ENCODE measurements at regions not wholly inside any gene's neighbourhood (a gene's known extent, or its start where the extent isn't known, plus 50 kb on each side); places are given as distances from the start of the nearest gene placed in this dataset.

- in situ Hi-C loops (cut with HindIII; ENCODE audit: low sequenced_read_pairs): no loop called here
- no peak overlapping the region for H3K4me3 ChIP-seq (ENCODE audit: low read depth, low read length)
- DNase-seq (ENCODE audit: low read depth): no peak
- TF ChIP-seq CTCF (IDR thresholded peaks at IDR 0.05; ENCODE audit: low read depth, low read length, missing control alignments): no peak
Observed at GRCh38 chr3:82085356-82085755, 323.9 kb upstream of the GBE1 start.

- in situ Hi-C loops (cut with HindIII; ENCODE audit: low sequenced_read_pairs): no loop called here
- no peak for DNase-seq (ENCODE audit: low read depth)
- H3K4me3 ChIP-seq (ENCODE audit: low read depth, low read length): no peak overlapping the region
- no peak for TF ChIP-seq CTCF (IDR thresholded peaks at IDR 0.05; ENCODE audit: low read depth, low read length, missing control alignments)
Observed at GRCh38 chr3:82084824-82085223, 323.4 kb upstream of the GBE1 start.

GRCh38 chr3:82082796-82083195 is 321.4 kb upstream of the GBE1 start:
- in situ Hi-C loops (cut with HindIII; ENCODE audit: low sequenced_read_pairs): no loop called here
- H3K4me3 ChIP-seq (ENCODE audit: low read depth, low read length): no peak overlapping the region
- no peak for DNase-seq (ENCODE audit: low read depth)
- no peak for TF ChIP-seq CTCF (IDR thresholded peaks at IDR 0.05; ENCODE audit: low read depth, low read length, missing control alignments)

GRCh38 chr3:82081351-82081750 is 319.9 kb upstream of the GBE1 start:
- no peak for TF ChIP-seq CTCF (IDR thresholded peaks at IDR 0.05; ENCODE audit: low read depth, low read length, missing control alignments)

GRCh38 chr3:82080792-82081191 is 319.3 kb upstream of the GBE1 start:
- in situ Hi-C loops (cut with HindIII; ENCODE audit: low sequenced_read_pairs): no loop called here
- no peak overlapping the region for H3K4me3 ChIP-seq (ENCODE audit: low read depth, low read length)
- no peak for DNase-seq (ENCODE audit: low read depth)
- no peak for TF ChIP-seq CTCF (IDR thresholded peaks at IDR 0.05; ENCODE audit: low read depth, low read length, missing control alignments)

More at GRCh38 chr3:82081351-82081750, 319.9 kb upstream of the GBE1 start:
- in situ Hi-C loops (cut with HindIII; ENCODE audit: low sequenced_read_pairs): no loop called here
- no peak overlapping the region for H3K4me3 ChIP-seq (ENCODE audit: low read depth, low read length)
- DNase-seq (ENCODE audit: low read depth): no peak

- DNase-seq (ENCODE audit: low read depth): no peak
- in situ Hi-C loops (cut with HindIII; ENCODE audit: low sequenced_read_pairs): no loop called here
- no peak overlapping the region for H3K4me3 ChIP-seq (ENCODE audit: low read depth, low read length)
- TF ChIP-seq CTCF (IDR thresholded peaks at IDR 0.05; ENCODE audit: low read depth, low read length, missing control alignments): no peak
Observed at GRCh38 chr3:82080261-82080660, 318.8 kb upstream of the GBE1 start.
